ENCODE measurements at regions not wholly inside any gene's neighbourhood (a gene's known extent, or its start where the extent isn't known, plus 50 kb on each side); places are given as distances from the start of the nearest gene placed in this dataset.
"Not testable (repeated sequence)": the region's sequence is repeated elsewhere in the genome, so short reads cannot be mapped to it uniquely, and the experiment has no call there.

GRCh38 chr7:81211204-81211933 is 292.5 kb upstream of the SEMA3C start:
- DNase-seq = no peak

GRCh38 chr7:81210137-81211064 is 291.6 kb upstream of the SEMA3C start:
- DNase-seq = no peak

- DNase-seq = no peak
Observed at GRCh38 chr7:81209059-81209458, 290.2 kb upstream of the SEMA3C start.

- DNase-seq = no peak
Observed at GRCh38 chr7:81207801-81208200, 288.9 kb upstream of the SEMA3C start.

GRCh38 chr7:81206667-81207360 is 288.0 kb upstream of the SEMA3C start:
- no peak for DNase-seq

GRCh38 chr7:81206217-81206616 is 287.4 kb upstream of the SEMA3C start:
- DNase-seq = no peak

- no peak for DNase-seq
Observed at GRCh38 chr7:81201188-81201587, 282.3 kb upstream of the SEMA3C start.

GRCh38 chr7:81198766-81199165 is 279.9 kb upstream of the SEMA3C start:
- no peak for DNase-seq

GRCh38 chr7:81197266-81197665 is 278.4 kb upstream of the SEMA3C start:
- DNase-seq = no peak

GRCh38 chr7:81195033-81195432 is 276.2 kb upstream of the SEMA3C start:
- DNase-seq = no peak

GRCh38 chr7:81190997-81191768 is 272.3 kb upstream of the SEMA3C start:
- no peak for DNase-seq

- no peak for DNase-seq
Observed at GRCh38 chr7:81187753-81188152, 268.9 kb upstream of the SEMA3C start.

- no peak for DNase-seq
Observed at GRCh38 chr7:81186691-81187090, 267.8 kb upstream of the SEMA3C start.

GRCh38 chr7:81185072-81185471 is 266.2 kb upstream of the SEMA3C start:
- no peak for DNase-seq

GRCh38 chr7:81183326-81183725 is 264.5 kb upstream of the SEMA3C start:
- DNase-seq = no peak

GRCh38 chr7:81182056-81182455 is 263.2 kb upstream of the SEMA3C start:
- DNase-seq = not testable (repeated sequence)

GRCh38 chr7:81181066-81181465 is 262.2 kb upstream of the SEMA3C start:
- DNase-seq = no peak

GRCh38 chr7:81180573-81180972 is 261.7 kb upstream of the SEMA3C start:
- DNase-seq = no peak

GRCh38 chr7:81175275-81175940 is 256.6 kb upstream of the SEMA3C start:
- no peak for DNase-seq

GRCh38 chr7:81173766-81174281 is 255.0 kb upstream of the SEMA3C start:
- DNase-seq = no peak

- no peak for DNase-seq
Observed at GRCh38 chr7:81170291-81170690, 251.4 kb upstream of the SEMA3C start.

- DNase-seq = no peak
Observed at GRCh38 chr7:81167934-81168333, 249.1 kb upstream of the SEMA3C start.
